ENCODE measurements at regions not wholly inside any gene's neighbourhood (a gene's known extent, or its start where the extent isn't known, plus 50 kb on each side); places are given as distances from the start of the nearest gene placed in this dataset.

DNA sequence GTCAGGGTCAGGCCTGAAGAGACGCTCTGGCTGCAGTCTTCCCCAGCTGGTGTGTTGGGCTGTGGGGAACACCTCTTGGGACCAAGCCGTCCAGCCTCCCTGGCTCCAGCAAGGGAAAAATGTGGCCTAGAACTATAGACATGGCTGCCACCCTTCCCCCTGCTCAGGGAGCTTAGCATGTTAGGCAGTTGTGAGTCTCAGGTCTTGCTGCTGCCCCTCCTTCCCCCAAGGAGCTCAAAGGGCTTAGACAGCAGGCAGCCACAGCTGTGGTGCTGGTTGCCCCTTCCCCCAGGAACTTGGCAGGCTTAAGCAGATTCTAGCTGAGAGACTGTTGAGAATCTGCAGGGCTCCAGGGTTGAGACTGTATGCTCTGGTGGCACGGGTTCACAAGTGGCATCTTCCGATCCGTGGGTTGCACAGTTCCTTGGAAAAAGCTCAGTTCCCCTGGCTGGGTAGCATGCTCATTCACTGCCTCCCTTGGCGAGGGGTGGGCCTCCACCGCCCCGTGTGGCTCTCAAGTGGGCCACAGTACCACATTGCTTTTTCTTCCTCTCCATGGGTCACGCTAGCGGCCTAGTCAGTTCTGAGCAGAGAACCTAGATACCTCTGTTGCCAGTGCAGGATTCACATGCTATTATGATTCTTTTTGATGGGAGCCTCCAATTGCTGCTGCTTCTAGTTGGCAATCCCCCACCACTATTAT lies 1258.6 kb downstream of the OLFM4 start:
- H3K27me3 ChIP-seq (ENCODE audit: control insufficient read depth, insufficient read depth, low read length), result no peaks in the 10 kb centered on the region
- no peak overlapping the region for H3K27ac ChIP-seq (ENCODE audit: low read depth in 2 of 2, low read length in 2 of 2)
- intact Hi-C loops (cut with DNase I), result no loop called here
- no peaks in the 10 kb centered on the region for H3K9me3 ChIP-seq (ENCODE audit: control insufficient read depth in 2 of 3, insufficient read depth in 1 of 3, low read length in 3 of 3)
- no peak for FAIRE-seq
- H3K4me1 ChIP-seq (ENCODE audit: control insufficient read depth in 2 of 3, insufficient read depth in 2 of 3, low read depth in 1 of 3, low read length in 3 of 3), result no peaks in the 10 kb centered on the region
- H3K9ac ChIP-seq (ENCODE audit: low read length in 3 of 3), result no peak overlapping the region
- TF ChIP-seq, protein P1, sequence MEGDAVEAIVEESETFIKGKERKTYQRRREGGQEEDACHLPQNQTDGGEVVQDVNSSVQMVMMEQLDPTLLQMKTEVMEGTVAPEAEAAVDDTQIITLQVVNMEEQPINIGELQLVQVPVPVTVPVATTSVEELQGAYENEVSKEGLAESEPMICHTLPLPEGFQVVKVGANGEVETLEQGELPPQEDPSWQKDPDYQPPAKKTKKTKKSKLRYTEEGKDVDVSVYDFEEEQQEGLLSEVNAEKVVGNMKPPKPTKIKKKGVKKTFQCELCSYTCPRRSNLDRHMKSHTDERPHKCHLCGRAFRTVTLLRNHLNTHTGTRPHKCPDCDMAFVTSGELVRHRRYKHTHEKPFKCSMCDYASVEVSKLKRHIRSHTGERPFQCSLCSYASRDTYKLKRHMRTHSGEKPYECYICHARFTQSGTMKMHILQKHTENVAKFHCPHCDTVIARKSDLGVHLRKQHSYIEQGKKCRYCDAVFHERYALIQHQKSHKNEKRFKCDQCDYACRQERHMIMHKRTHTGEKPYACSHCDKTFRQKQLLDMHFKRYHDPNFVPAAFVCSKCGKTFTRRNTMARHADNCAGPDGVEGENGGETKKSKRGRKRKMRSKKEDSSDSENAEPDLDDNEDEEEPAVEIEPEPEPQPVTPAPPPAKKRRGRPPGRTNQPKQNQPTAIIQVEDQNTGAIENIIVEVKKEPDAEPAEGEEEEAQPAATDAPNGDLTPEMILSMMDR (IDR thresholded peaks at IDR 0.05; ENCODE audit: borderline replicate concordance, extremely low read depth, insufficient read depth), result no peak
- no peak for DNase-seq
- no peaks in the 10 kb centered on the region for H3K36me3 ChIP-seq (ENCODE audit: control insufficient read depth in 2 of 3, insufficient read depth in 3 of 3, low read length in 3 of 3)
- no peak overlapping the region for H3K4me3 ChIP-seq (ENCODE audit: low read length in 3 of 3)

DNA sequence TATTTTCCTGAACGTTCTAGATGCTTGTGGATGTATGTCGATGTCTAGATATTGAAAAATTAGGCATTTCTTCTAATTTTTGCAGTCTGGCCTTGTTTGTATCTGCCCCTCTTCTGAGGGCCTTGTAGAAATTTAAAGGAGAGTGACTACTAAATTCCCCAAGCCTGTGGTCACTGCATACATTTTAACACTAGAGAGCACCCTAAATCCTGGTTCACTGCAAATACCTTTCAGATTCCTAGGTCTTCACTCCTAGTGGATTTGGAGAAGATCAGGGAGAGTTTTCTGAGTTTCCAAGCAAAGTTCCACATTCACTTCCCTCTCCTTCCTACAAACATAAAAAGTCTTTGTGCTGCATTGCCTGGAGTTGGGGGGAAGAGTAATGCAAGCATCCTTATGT lies 1272.5 kb downstream of the OLFM4 start:
- intact Hi-C loops (cut with DNase I), result no loop called here
- H3K27ac ChIP-seq (ENCODE audit: low read depth in 2 of 2, low read length in 2 of 2), result no peak overlapping the region
- no peak for FAIRE-seq
- no peak overlapping the region for H3K9ac ChIP-seq (ENCODE audit: low read length in 3 of 3)
- H3K4me3 ChIP-seq (ENCODE audit: low read length in 3 of 3), result no peak overlapping the region
- peaks cover 0 to 2% (median 0%) of the 10 kb centered on the region in 3 donors for H3K9me3 ChIP-seq (ENCODE audit: control insufficient read depth in 2 of 3, insufficient read depth in 1 of 3, low read length in 3 of 3)
- TF ChIP-seq, protein P1 (IDR thresholded peaks at IDR 0.05; ENCODE audit: borderline replicate concordance, extremely low read depth, insufficient read depth), result no peak
- H3K4me1 ChIP-seq (ENCODE audit: control insufficient read depth in 2 of 3, insufficient read depth in 2 of 3, low read depth in 1 of 3, low read length in 3 of 3), result no peaks in the 10 kb centered on the region
- H3K27me3 ChIP-seq (ENCODE audit: control insufficient read depth, insufficient read depth, low read length), result no peaks in the 10 kb centered on the region
- H3K36me3 ChIP-seq (ENCODE audit: control insufficient read depth in 2 of 3, insufficient read depth in 3 of 3, low read length in 3 of 3), result no peaks in the 10 kb centered on the region
- DNase-seq, result no peak

- FAIRE-seq (no peak), DNase-seq (no peak)
- Histone ChIP-seq H3K36me3 (ENCODE audit: control insufficient read depth in 2 of 3, insufficient read depth in 3 of 3, low read length in 3 of 3) (no peaks in the 10 kb centered on the region), H3K9ac (ENCODE audit: low read length in 3 of 3) (no peak overlapping the region), H3K4me1 (ENCODE audit: control insufficient read depth in 2 of 3, insufficient read depth in 2 of 3, low read depth in 1 of 3, low read length in 3 of 3) (no peaks in the 10 kb centered on the region), H3K4me3 (ENCODE audit: low read length in 3 of 3) (no peak overlapping the region), H3K27ac (ENCODE audit: low read depth in 2 of 2, low read length in 2 of 2) (no peak overlapping the region), H3K9me3 (ENCODE audit: control insufficient read depth in 2 of 3, insufficient read depth in 1 of 3, low read length in 3 of 3) (no peaks in the 10 kb centered on the region), H3K27me3 (ENCODE audit: control insufficient read depth, insufficient read depth, low read length) (no peaks in the 10 kb centered on the region)
- intact Hi-C loops (cut with DNase I), result no loop called here
- TF ChIP-seq, protein P1 (IDR thresholded peaks at IDR 0.05; ENCODE audit: borderline replicate concordance, extremely low read depth, insufficient read depth), result no peak
These were observed 1276.8 kb downstream of the OLFM4 start for GRCh38 chr13:54305377-54305776.

GRCh38 chr13:54312885-54313284 lies 1284.3 kb downstream of the OLFM4 start:
- intact Hi-C loops (cut with DNase I), result no loop called here
- Histone ChIP-seq H3K4me1 (ENCODE audit: control insufficient read depth in 2 of 3, insufficient read depth in 2 of 3, low read depth in 1 of 3, low read length in 3 of 3) (no peaks in the 10 kb centered on the region), H3K4me3 (ENCODE audit: low read length in 3 of 3) (no peak overlapping the region), H3K36me3 (ENCODE audit: control insufficient read depth in 2 of 3, insufficient read depth in 3 of 3, low read length in 3 of 3) (no peaks in the 10 kb centered on the region), H3K27me3 (ENCODE audit: control insufficient read depth, insufficient read depth, low read length) (no peaks in the 10 kb centered on the region), H3K9ac (ENCODE audit: low read length in 3 of 3) (no peak overlapping the region), H3K9me3 (ENCODE audit: control insufficient read depth in 2 of 3, insufficient read depth in 1 of 3, low read length in 3 of 3) (no peaks in the 10 kb centered on the region), H3K27ac (ENCODE audit: low read depth in 2 of 2, low read length in 2 of 2) (no peak overlapping the region)
- no peak for FAIRE-seq
- TF ChIP-seq, protein P1 (IDR thresholded peaks at IDR 0.05; ENCODE audit: borderline replicate concordance, extremely low read depth, insufficient read depth), result no peak
- DNase-seq, result no peak

All from kidney (tissue), 13 donors.